PC-9 (cell line): ENCODE measurements at regions not wholly inside any gene's neighbourhood (a gene's known extent, or its start where the extent isn't known, plus 50 kb on each side); places are given as distances from the start of the nearest gene placed in this dataset.
"Not testable (repeated sequence)": the region's sequence is repeated elsewhere in the genome, so short reads cannot be mapped to it uniquely, and the experiment has no call there.

Experiments used
- BruUV-seq: library from RNA; stranded (reverse); fragments of 400-500 nt; replicated peaks from 2 replicates; lab custom pipeline; 2021; lab: Mats Ljungman, UMichigan
- CTCF ChIA-PET: fragments of 300-600 bp; sonication (Branson Sonifier 250); formaldehyde crosslinking; loops from one replicate; lab custom pipeline; 2022; ENCODE audit warnings: antibody characterized with exemption; lab: Charles Lee
- POLR2A ChIA-PET: fragments of 300-600 bp; sonication (Branson Sonifier 250); formaldehyde crosslinking; loops from one replicate; lab custom pipeline; 2022; ENCODE audit warnings: antibody characterized with exemption; ENCODE audit not compliant: unreplicated experiment; lab: Charles Lee
- DNase-seq, 2 experiments: peaks; one replicate each; pipeline versions ENCODE4 v3.0.0 to v3.0.0-alpha.2; 2015 to 2022; ENCODE audit warnings: mixed read lengths in 1 of 2
- H2AFZ ChIP-seq: fragments of 200-600 bp; sonication (generic); 2 replicates; pipeline ENCODE4 v1.8.1; 2017; ENCODE audit warnings: antibody characterized with exemption
- H3F3A ChIP-seq: fragments of 200-600 bp; sonication (generic); 2 replicates; pipeline ENCODE4 v1.8.1; 2017; ENCODE audit warnings: antibody characterized with exemption, mild to moderate bottlenecking, low read depth; ENCODE audit not compliant: insufficient read depth
- H3K27ac ChIP-seq: fragments of 200-600 bp; sonication (generic); 2 replicates; pipeline ENCODE4 v1.6.1; 2016; ENCODE audit warnings: mixed run types
- H3K27me3 ChIP-seq: fragments of 200-600 bp; sonication (generic); 2 replicates; pipeline ENCODE4 v1.6.1; 2016; ENCODE audit warnings: low read depth, mixed run types; ENCODE audit not compliant: insufficient read depth
- H3K36me3 ChIP-seq: fragments of 200-600 bp; sonication (generic); 2 replicates; pipeline ENCODE4 v1.6.1; 2016; ENCODE audit warnings: low read depth, mixed run types
- H3K4me1 ChIP-seq: fragments of 200-600 bp; sonication (generic); replicated peaks from 2 replicates; pipeline ENCODE4 v1.6.1; 2016; ENCODE audit warnings: mixed run types; ENCODE audit not compliant: insufficient read depth
- H3K4me2 ChIP-seq: fragments of 200-600 bp; sonication (generic); 2 replicates; pipeline ENCODE4 v1.6.1; 2017; ENCODE audit warnings: mixed run types
- H3K4me3 ChIP-seq: fragments of 200-600 bp; sonication (generic); 2 replicates; pipeline ENCODE4 v1.6.1; 2016; ENCODE audit warnings: mixed run types
- H3K79me2 ChIP-seq: fragments of 200-600 bp; sonication (generic); 2 replicates; pipeline ENCODE4 v1.6.1; 2017; ENCODE audit warnings: low read depth, mixed run types
- H3K9me2 ChIP-seq: fragments of 200-600 bp; sonication (generic); 2 replicates; pipeline ENCODE4 v1.8.1; 2017; ENCODE audit warnings: mild to moderate bottlenecking; ENCODE audit not compliant: insufficient read depth
- H3K9me3 ChIP-seq: fragments of 200-600 bp; sonication (generic); 2 replicates; pipeline ENCODE4 v1.8.1; 2016; ENCODE audit warnings: low read depth; ENCODE audit not compliant: insufficient read depth
- H4K20me1 ChIP-seq: fragments of 200-600 bp; sonication (generic); 2 replicates; pipeline ENCODE4 v1.8.1; 2017; ENCODE audit not compliant: insufficient read depth
- EZH2 ChIP-seq: fragments of 200-600 bp; sonication (generic); IDR thresholded peaks from 2 replicates; pipeline ENCODE4 v1.8.0; 2017; ENCODE audit warnings: antibody characterized with exemption, low read depth
- intact Hi-C: fragments of 100-400 bp; cut with micrococcal nuclease; formaldehyde crosslinking; loops from one replicate; pipeline ENCODE4 v1.10.0; 2022; ENCODE audit not compliant: unreplicated experiment
- TF ChIP-seq, protein P1 (sequence below): fragments of 200-600 bp; sonication (generic); conservative IDR thresholded peaks from 2 replicates; pipeline ENCODE4 v1.6.1; 2017; ENCODE audit warnings: mixed run types, antibody characterized with exemption, mild to moderate bottlenecking, moderate library complexity

DNA sequence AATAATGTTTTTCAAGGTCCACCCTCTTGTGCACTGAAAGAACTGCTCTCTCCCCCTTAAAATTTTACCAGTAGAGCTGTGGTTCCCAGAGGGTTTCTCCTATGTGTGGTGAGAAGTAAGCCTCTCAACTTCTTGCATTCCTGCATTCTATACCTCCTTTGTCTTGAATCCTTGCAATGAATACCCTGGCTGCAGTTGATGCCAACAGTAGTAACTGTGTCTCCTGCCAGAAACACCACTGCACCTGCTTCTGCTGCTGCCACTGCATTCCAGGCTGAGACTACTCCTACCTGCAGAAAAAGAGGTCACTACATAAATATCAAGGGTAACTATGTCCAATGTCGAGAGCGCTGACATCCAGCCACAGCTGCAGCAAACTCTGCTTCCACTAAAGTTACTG is 203.7 kb downstream of the TMEM167A start:
- Histone ChIP-seq H3K36me3 (no peaks in the 10 kb centered on the region), H4K20me1 (no peaks in the 10 kb centered on the region), H3K9me2 (0 out of 2 replicates have a peak, but pooled peaks cover 3% of the 10 kb centered on the region), H3F3A (no peaks in the 10 kb centered on the region), H3K9me3 (no peaks in the 10 kb centered on the region), H3K27me3 (no peaks in the 10 kb centered on the region), H3K4me3 (no peak overlapping the region), H3K27ac (no peak overlapping the region), H2AFZ (no peak overlapping the region), H3K4me1 (no peaks in the 10 kb centered on the region), H3K4me2 (no peak overlapping the region), H3K79me2 (no peaks in the 10 kb centered on the region)
- POLR2A ChIA-PET = no interaction called here
- CTCF ChIA-PET = no interaction called here
- intact Hi-C loops = no loop called here
- no TSS peak for BruUV-seq
- no peak for DNase-seq
- no peak for TF ChIP-seq EZH2
- TF ChIP-seq, protein P1, sequence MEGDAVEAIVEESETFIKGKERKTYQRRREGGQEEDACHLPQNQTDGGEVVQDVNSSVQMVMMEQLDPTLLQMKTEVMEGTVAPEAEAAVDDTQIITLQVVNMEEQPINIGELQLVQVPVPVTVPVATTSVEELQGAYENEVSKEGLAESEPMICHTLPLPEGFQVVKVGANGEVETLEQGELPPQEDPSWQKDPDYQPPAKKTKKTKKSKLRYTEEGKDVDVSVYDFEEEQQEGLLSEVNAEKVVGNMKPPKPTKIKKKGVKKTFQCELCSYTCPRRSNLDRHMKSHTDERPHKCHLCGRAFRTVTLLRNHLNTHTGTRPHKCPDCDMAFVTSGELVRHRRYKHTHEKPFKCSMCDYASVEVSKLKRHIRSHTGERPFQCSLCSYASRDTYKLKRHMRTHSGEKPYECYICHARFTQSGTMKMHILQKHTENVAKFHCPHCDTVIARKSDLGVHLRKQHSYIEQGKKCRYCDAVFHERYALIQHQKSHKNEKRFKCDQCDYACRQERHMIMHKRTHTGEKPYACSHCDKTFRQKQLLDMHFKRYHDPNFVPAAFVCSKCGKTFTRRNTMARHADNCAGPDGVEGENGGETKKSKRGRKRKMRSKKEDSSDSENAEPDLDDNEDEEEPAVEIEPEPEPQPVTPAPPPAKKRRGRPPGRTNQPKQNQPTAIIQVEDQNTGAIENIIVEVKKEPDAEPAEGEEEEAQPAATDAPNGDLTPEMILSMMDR = no peak

- intact Hi-C loops = not testable (repeated sequence)
Measured at GRCh38 chr5:82872321-82873288, 204.6 kb downstream of the TMEM167A start.

GRCh38 chr5:82865625-82866024 is 211.6 kb downstream of the TMEM167A start:
- no peaks in the 10 kb centered on the region for H4K20me1 ChIP-seq
- no peaks in the 10 kb centered on the region for H3K9me2 ChIP-seq
- H3K4me2 ChIP-seq = no peak overlapping the region
- no peak overlapping the region for H2AFZ ChIP-seq
- POLR2A ChIA-PET = no interaction called here
- BruUV-seq = no TSS peak
- no peaks in the 10 kb centered on the region for H3K9me3 ChIP-seq
- no peak for TF ChIP-seq EZH2
- TF ChIP-seq, protein P1 = no peak
- no peaks in the 10 kb centered on the region for H3F3A ChIP-seq
- CTCF ChIA-PET = no interaction called here
- H3K27me3 ChIP-seq = no peaks in the 10 kb centered on the region
- H3K4me1 ChIP-seq = no peaks in the 10 kb centered on the region
- H3K36me3 ChIP-seq = no peaks in the 10 kb centered on the region
- no peaks in the 10 kb centered on the region for H3K79me2 ChIP-seq
- DNase-seq = no peak
- intact Hi-C loops = no loop called here
- no peak overlapping the region for H3K27ac ChIP-seq
- no peak overlapping the region for H3K4me3 ChIP-seq

More at GRCh38 chr5:82872321-82873288, 204.6 kb downstream of the TMEM167A start:
- H3K4me1 ChIP-seq, H3K27me3 ChIP-seq, H3K4me3 ChIP-seq, DNase-seq, H3K9me2 ChIP-seq, H3K4me2 ChIP-seq, BruUV-seq, H4K20me1 ChIP-seq, H3K79me2 ChIP-seq, H3K9me3 ChIP-seq, POLR2A ChIA-PET, H3K36me3 ChIP-seq, H3K27ac ChIP-seq, CTCF ChIA-PET, H3F3A ChIP-seq, H2AFZ ChIP-seq: not testable (repeated sequence)
